ENCODE measurements at regions not wholly inside any gene's neighbourhood (a gene's known extent, or its start where the extent isn't known, plus 50 kb on each side); places are given as distances from the start of the nearest gene placed in this dataset.

DNA sequence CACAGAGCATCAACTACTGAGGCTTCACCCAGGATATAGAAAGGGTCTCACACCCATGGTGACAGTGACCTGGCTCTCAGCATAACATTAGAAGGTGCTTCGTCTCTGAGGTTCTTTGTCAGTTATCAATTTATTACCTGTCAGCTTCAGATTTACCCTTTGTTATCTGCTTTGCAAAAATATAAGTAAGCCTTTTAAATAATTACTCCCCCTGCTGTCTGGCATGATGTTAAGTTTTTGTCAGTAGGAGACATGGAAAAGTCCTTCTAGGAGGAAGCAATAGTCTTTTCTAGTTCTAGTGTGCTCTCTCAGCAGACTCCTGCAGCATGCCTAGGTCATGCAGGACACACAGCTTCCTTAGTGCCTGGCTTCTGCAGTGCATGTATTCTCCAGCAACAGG is 149.9 kb downstream of the RDH14 start:
- TF ChIP-seq RCOR1 (conservative IDR thresholded peaks at IDR 0.05; ENCODE audit: low read depth, low read length) (no peak), STAT1 (conservative IDR thresholded peaks at IDR 0.05) (no peak), ESRRA (IDR thresholded peaks at IDR 0.05; ENCODE audit: low read length) (no peak), CBX3 (IDR thresholded peaks at IDR 0.05; ENCODE audit: borderline replicate concordance, low read depth) (no peak), STAT3 (IDR thresholded peaks at IDR 0.05; ENCODE audit: low read depth, low read length) (no peak), KLF5 (IDR thresholded peaks at IDR 0.05; ENCODE audit: partially characterized antibody) (no peak), RAD21 (IDR thresholded peaks at IDR 0.05; ENCODE audit: insufficient read depth, low read depth, low read length) (no peak), IKZF1 (conservative IDR thresholded peaks at IDR 0.05) (no peak), EZH2 (IDR thresholded peaks at IDR 0.05; ENCODE audit: borderline replicate concordance, control insufficient read depth, low read depth, low read length) (no peak)
- TF ChIP-seq, protein P1, sequence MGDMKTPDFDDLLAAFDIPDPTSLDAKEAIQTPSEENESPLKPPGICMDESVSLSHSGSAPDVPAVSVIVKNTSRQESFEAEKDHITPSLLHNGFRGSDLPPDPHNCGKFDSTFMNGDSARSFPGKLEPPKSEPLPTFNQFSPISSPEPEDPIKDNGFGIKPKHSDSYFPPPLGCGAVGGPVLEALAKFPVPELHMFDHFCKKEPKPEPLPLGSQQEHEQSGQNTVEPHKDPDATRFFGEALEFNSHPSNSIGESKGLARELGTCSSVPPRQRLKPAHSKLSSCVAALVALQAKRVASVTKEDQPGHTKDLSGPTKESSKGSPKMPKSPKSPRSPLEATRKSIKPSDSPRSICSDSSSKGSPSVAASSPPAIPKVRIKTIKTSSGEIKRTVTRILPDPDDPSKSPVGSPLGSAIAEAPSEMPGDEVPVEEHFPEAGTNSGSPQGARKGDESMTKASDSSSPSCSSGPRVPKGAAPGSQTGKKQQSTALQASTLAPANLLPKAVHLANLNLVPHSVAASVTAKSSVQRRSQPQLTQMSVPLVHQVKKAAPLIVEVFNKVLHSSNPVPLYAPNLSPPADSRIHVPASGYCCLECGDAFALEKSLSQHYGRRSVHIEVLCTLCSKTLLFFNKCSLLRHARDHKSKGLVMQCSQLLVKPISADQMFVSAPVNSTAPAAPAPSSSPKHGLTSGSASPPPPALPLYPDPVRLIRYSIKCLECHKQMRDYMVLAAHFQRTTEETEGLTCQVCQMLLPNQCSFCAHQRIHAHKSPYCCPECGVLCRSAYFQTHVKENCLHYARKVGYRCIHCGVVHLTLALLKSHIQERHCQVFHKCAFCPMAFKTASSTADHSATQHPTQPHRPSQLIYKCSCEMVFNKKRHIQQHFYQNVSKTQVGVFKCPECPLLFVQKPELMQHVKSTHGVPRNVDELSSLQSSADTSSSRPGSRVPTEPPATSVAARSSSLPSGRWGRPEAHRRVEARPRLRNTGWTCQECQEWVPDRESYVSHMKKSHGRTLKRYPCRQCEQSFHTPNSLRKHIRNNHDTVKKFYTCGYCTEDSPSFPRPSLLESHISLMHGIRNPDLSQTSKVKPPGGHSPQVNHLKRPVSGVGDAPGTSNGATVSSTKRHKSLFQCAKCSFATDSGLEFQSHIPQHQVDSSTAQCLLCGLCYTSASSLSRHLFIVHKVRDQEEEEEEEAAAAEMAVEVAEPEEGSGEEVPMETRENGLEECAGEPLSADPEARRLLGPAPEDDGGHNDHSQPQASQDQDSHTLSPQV (IDR thresholded peaks at IDR 0.05): no peak
- TF ChIP-seq, protein P2, sequence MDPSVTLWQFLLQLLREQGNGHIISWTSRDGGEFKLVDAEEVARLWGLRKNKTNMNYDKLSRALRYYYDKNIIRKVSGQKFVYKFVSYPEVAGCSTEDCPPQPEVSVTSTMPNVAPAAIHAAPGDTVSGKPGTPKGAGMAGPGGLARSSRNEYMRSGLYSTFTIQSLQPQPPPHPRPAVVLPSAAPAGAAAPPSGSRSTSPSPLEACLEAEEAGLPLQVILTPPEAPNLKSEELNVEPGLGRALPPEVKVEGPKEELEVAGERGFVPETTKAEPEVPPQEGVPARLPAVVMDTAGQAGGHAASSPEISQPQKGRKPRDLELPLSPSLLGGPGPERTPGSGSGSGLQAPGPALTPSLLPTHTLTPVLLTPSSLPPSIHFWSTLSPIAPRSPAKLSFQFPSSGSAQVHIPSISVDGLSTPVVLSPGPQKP (IDR thresholded peaks at IDR 0.05; ENCODE audit: low read depth, low read length): no peak
- TF ChIP-seq, protein P3, sequence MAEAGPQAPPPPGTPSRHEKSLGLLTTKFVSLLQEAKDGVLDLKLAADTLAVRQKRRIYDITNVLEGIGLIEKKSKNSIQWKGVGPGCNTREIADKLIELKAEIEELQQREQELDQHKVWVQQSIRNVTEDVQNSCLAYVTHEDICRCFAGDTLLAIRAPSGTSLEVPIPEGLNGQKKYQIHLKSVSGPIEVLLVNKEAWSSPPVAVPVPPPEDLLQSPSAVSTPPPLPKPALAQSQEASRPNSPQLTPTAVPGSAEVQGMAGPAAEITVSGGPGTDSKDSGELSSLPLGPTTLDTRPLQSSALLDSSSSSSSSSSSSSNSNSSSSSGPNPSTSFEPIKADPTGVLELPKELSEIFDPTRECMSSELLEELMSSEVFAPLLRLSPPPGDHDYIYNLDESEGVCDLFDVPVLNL (IDR thresholded peaks at IDR 0.05; ENCODE audit: low read depth, low read length): no peak
- TF ChIP-seq, protein P4, sequence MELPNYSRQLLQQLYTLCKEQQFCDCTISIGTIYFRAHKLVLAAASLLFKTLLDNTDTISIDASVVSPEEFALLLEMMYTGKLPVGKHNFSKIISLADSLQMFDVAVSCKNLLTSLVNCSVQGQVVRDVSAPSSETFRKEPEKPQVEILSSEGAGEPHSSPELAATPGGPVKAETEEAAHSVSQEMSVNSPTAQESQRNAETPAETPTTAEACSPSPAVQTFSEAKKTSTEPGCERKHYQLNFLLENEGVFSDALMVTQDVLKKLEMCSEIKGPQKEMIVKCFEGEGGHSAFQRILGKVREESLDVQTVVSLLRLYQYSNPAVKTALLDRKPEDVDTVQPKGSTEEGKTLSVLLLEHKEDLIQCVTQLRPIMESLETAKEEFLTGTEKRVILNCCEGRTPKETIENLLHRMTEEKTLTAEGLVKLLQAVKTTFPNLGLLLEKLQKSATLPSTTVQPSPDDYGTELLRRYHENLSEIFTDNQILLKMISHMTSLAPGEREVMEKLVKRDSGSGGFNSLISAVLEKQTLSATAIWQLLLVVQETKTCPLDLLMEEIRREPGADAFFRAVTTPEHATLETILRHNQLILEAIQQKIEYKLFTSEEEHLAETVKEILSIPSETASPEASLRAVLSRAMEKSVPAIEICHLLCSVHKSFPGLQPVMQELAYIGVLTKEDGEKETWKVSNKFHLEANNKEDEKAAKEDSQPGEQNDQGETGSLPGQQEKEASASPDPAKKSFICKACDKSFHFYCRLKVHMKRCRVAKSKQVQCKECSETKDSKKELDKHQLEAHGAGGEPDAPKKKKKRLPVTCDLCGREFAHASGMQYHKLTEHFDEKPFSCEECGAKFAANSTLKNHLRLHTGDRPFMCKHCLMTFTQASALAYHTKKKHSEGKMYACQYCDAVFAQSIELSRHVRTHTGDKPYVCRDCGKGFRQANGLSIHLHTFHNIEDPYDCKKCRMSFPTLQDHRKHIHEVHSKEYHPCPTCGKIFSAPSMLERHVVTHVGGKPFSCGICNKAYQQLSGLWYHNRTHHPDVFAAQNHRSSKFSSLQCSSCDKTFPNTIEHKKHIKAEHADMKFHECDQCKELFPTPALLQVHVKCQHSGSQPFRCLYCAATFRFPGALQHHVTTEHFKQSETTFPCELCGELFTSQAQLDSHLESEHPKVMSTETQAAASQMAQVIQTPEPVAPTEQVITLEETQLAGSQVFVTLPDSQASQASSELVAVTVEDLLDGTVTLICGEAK (IDR thresholded peaks at IDR 0.05; ENCODE audit: borderline replicate concordance): no peak
- ChIA-PET SMC1A (ENCODE audit: uncharacterized antibody, unreplicated experiment) (no interaction called here), CTCF (interaction anchor here (0.6 kb wide), 1 partner anchor 443 kb away, joined by 3 read pairs; no protein-coding TSS in a partner anchor), RAD21 (ENCODE audit: unreplicated experiment) (no interaction called here), POLR2A (no interaction called here)
- Histone ChIP-seq H3K36me3 (ENCODE audit: control insufficient read depth in 2 of 2, insufficient read depth in 2 of 2, low read length in 1 of 2) (no peaks in the 10 kb centered on the region), H3K9ac (ENCODE audit: control insufficient read depth, insufficient read depth, low read length) (no peak overlapping the region), H4K20me1 (ENCODE audit: control insufficient read depth, insufficient read depth) (no peaks in the 10 kb centered on the region), H3K79me2 (ENCODE audit: control insufficient read depth, insufficient read depth, low read length) (no peaks in the 10 kb centered on the region), H3K9me3 (replicated peaks; ENCODE audit: control insufficient read depth, insufficient read depth, low read length) (no peaks in the 10 kb centered on the region), H2AFZ (ENCODE audit: control insufficient read depth, low read depth, low read length) (no peak overlapping the region), H3K4me3 (no peak overlapping the region), H3K27me3 (replicated peaks in 1 of 2; ENCODE audit: control insufficient read depth in 2 of 2, insufficient read depth in 2 of 2, low read length in 1 of 2) (no peaks in the 10 kb centered on the region), H3K4me1 (ENCODE audit: control insufficient read depth, insufficient read depth, low read length) (no peaks in the 10 kb centered on the region), H3K27ac (ENCODE audit: control insufficient read depth, insufficient read depth) (no peak overlapping the region), H3K4me2 (ENCODE audit: control insufficient read depth, insufficient read depth) (no peak overlapping the region)
- FAIRE-seq (no peak), DNase-seq (ENCODE audit: low read depth, low spot score) (no peak), ATAC-seq (no peak)
- no TSS peak for BruUV-seq (replicated peaks)
- WGBS (ENCODE audit: insufficient coverage, insufficient replicate concordance, low lambda C conversion rate, missing lambda C conversion rate): 0% methylated on average over 1 of the region's 1 CpG
- intact Hi-C loops (cut with micrococcal nuclease; ENCODE audit: unreplicated experiment): no loop called here
- in situ Hi-C loops (cut with MboI): no loop called here
